ENCODE measurements at regions not wholly inside any gene's neighbourhood (a gene's known extent, or its start where the extent isn't known, plus 50 kb on each side); places are given as distances from the start of the nearest gene placed in this dataset.
"Not testable (repeated sequence)": the region's sequence is repeated elsewhere in the genome, so short reads cannot be mapped to it uniquely, and the experiment has no call there.

DNA sequence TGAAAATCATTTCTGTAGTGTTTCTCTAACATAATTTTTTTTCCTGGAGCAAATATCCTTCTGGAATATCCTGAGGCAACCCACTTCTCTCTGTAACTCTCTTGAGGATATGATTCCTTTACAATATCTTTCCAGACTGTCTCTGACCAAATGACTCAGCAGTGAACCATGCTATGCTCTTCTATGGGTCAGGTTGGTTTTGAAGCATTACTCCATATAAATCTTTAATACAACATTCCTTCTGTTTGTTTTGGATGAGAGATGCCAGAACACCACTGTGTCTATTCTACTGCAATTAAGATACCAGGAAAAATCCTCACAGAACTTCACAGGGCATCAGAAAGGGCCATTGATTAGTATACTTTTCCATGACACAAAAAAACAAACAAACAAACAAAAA is 626.4 kb upstream of the ZNF385D start:
- no peaks in the 10 kb centered on the region for H3K36me3 Mint-ChIP-seq (ENCODE audit: low read depth, unreplicated experiment)
- DNase-seq (ENCODE audit: low spot score): no peak

DNA sequence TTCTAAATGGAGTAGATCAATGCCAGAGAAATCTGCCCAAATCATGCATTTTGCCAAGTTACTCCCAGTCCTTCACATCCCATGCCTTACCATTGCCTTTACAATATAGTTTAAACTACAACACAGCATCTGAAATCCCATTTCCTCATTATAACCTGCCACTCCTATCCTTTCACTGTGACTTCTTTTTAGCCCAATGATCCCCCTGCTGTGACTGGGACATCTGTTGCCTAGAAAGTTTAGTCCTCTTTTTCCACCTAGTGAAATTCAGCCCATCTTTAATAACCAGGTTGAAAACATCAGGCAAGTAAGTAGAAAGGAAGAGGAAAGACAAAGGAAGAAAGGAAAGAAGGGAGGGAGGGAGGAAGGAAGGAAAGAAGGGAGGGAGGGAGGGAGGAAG is 627.9 kb upstream of the ZNF385D start:
- Mint-ChIP-seq H3K27ac (ENCODE audit: unreplicated experiment) (no peak overlapping the region), H3K4me3 (ENCODE audit: unreplicated experiment) (no peak overlapping the region), H3K4me1 (ENCODE audit: unreplicated experiment) (no peaks in the 10 kb centered on the region), H3K9me3 (ENCODE audit: unreplicated experiment) (no peaks in the 10 kb centered on the region), H3K27me3 (ENCODE audit: unreplicated experiment) (no peaks in the 10 kb centered on the region), H3K36me3 (ENCODE audit: low read depth, unreplicated experiment) (no peaks in the 10 kb centered on the region)
- no peak for DNase-seq (ENCODE audit: low spot score)
- TF ChIP-seq, protein P1, sequence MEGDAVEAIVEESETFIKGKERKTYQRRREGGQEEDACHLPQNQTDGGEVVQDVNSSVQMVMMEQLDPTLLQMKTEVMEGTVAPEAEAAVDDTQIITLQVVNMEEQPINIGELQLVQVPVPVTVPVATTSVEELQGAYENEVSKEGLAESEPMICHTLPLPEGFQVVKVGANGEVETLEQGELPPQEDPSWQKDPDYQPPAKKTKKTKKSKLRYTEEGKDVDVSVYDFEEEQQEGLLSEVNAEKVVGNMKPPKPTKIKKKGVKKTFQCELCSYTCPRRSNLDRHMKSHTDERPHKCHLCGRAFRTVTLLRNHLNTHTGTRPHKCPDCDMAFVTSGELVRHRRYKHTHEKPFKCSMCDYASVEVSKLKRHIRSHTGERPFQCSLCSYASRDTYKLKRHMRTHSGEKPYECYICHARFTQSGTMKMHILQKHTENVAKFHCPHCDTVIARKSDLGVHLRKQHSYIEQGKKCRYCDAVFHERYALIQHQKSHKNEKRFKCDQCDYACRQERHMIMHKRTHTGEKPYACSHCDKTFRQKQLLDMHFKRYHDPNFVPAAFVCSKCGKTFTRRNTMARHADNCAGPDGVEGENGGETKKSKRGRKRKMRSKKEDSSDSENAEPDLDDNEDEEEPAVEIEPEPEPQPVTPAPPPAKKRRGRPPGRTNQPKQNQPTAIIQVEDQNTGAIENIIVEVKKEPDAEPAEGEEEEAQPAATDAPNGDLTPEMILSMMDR (IDR thresholded peaks at IDR 0.05; ENCODE audit: unreplicated experiment): no peak

More for the DNA sequence above, 626.4 kb upstream of the ZNF385D start:
- Mint-ChIP-seq H3K27me3 (ENCODE audit: unreplicated experiment) (peaks cover 8% of the 10 kb centered on the region), H3K27ac (ENCODE audit: unreplicated experiment) (no peak overlapping the region), H3K9me3 (ENCODE audit: unreplicated experiment) (no peaks in the 10 kb centered on the region), H3K4me1 (ENCODE audit: unreplicated experiment) (peaks cover 3% of the 10 kb centered on the region), H3K4me3 (ENCODE audit: unreplicated experiment) (no peak overlapping the region)
- TF ChIP-seq, protein P1 (IDR thresholded peaks at IDR 0.05; ENCODE audit: unreplicated experiment): no peak

DNA sequence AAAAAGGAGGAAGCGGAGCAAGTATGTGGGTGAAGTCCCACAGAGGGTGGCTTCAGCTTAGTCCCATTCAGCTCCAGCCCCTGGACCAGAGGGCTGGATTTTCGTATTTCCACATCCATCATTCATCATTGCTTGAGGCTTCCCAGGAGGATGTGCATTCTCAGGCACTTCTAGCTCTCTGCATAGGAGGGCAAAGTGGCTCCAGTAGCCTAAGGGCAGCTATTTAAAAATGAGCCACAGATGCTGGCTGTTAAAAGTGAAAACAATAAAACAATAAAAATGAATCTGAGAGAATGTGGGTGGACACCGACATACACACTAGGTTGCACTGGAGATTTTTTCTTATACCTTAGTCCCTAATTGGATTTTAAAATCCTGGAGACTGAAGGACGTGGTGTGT is 629.2 kb upstream of the ZNF385D start:
- Mint-ChIP-seq H3K4me3 (ENCODE audit: unreplicated experiment) (no peak overlapping the region), H3K9me3 (ENCODE audit: unreplicated experiment) (no peaks in the 10 kb centered on the region)

DNA sequence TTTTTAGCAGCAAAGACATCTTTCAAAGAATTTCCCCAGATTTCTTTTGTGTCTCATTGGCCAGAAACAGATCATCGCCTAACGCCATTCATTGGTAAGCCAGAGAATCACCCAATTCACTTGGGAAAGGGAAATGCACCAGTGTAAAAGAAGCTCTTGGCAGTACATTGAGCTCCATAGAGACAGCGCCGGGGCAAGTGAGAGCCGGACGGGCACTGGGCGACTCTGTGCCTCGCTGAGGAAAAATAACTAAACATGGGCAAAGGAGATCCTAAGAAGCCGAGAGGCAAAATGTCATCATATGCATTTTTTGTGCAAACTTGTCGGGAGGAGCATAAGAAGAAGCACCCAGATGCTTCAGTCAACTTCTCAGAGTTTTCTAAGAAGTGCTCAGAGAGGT is 630.6 kb upstream of the ZNF385D start:
- DNase-seq (ENCODE audit: low spot score); H3K9me3 Mint-ChIP-seq (ENCODE audit: unreplicated experiment); H3K4me1 Mint-ChIP-seq (ENCODE audit: unreplicated experiment); H3K36me3 Mint-ChIP-seq (ENCODE audit: low read depth, unreplicated experiment); H3K27ac Mint-ChIP-seq (ENCODE audit: unreplicated experiment); H3K27me3 Mint-ChIP-seq (ENCODE audit: unreplicated experiment); H3K4me3 Mint-ChIP-seq (ENCODE audit: unreplicated experiment): not testable (repeated sequence)

More for the DNA sequence above, 629.2 kb upstream of the ZNF385D start:
- no peak overlapping the region for H3K27ac Mint-ChIP-seq (ENCODE audit: unreplicated experiment)
- H3K27me3 Mint-ChIP-seq (ENCODE audit: unreplicated experiment): no peaks in the 10 kb centered on the region
- TF ChIP-seq, protein P1 (IDR thresholded peaks at IDR 0.05; ENCODE audit: unreplicated experiment): no peak
- no peaks in the 10 kb centered on the region for H3K4me1 Mint-ChIP-seq (ENCODE audit: unreplicated experiment)
- H3K36me3 Mint-ChIP-seq (ENCODE audit: low read depth, unreplicated experiment): no peaks in the 10 kb centered on the region
- no peak for DNase-seq (ENCODE audit: low spot score)

DNA sequence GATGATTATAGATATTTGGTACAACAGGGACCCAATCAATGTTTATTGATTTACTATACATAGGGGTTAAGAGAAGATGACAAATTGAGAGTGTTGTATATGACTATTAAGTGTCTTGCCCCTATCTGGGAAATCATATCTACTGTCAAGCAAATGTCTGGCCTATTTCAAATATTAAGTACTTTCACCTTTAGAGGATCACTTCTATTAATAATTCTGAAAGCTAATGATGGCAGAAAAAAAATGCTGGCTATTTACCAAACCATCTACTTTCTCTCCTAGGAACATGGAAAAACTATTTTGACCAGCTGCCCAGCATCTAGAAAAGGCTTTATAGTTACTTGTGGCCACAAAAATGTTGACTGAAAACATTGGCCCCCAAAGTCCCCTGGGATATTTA is 632.3 kb upstream of the ZNF385D start:
- Mint-ChIP-seq H3K4me3 (ENCODE audit: unreplicated experiment) (no peak overlapping the region), H3K36me3 (ENCODE audit: low read depth, unreplicated experiment) (no peaks in the 10 kb centered on the region), H3K4me1 (ENCODE audit: unreplicated experiment) (no peaks in the 10 kb centered on the region), H3K27ac (ENCODE audit: unreplicated experiment) (no peak overlapping the region), H3K9me3 (ENCODE audit: unreplicated experiment) (no peaks in the 10 kb centered on the region), H3K27me3 (ENCODE audit: unreplicated experiment) (no peaks in the 10 kb centered on the region)
- no peak for DNase-seq (ENCODE audit: low spot score)
- TF ChIP-seq, protein P1 (IDR thresholded peaks at IDR 0.05; ENCODE audit: unreplicated experiment): no peak

GRCh38 chr3:22386107-22386506 is 635.1 kb upstream of the ZNF385D start:
- no peak overlapping the region for H3K4me3 Mint-ChIP-seq (ENCODE audit: unreplicated experiment)
- DNase-seq (ENCODE audit: low spot score): no peak

More at GRCh38 chr3:22386107-22386506, 635.1 kb upstream of the ZNF385D start:
- Mint-ChIP-seq H3K4me1 (ENCODE audit: unreplicated experiment) (no peaks in the 10 kb centered on the region), H3K27ac (ENCODE audit: unreplicated experiment) (no peak overlapping the region), H3K36me3 (ENCODE audit: low read depth, unreplicated experiment) (no peaks in the 10 kb centered on the region), H3K27me3 (ENCODE audit: unreplicated experiment) (no peaks in the 10 kb centered on the region), H3K9me3 (ENCODE audit: unreplicated experiment) (no peaks in the 10 kb centered on the region)
- TF ChIP-seq, protein P1 (IDR thresholded peaks at IDR 0.05; ENCODE audit: unreplicated experiment): no peak

Data from endothelial cell (in vitro differentiated cells).